ENCODE measurements at regions not wholly inside any gene's neighbourhood (a gene's known extent, or its start where the extent isn't known, plus 50 kb on each side); places are given as distances from the start of the nearest gene placed in this dataset.
A peak's percentile ranks its signal among the peaks of the same experiment; 100 is the strongest.

DNA sequence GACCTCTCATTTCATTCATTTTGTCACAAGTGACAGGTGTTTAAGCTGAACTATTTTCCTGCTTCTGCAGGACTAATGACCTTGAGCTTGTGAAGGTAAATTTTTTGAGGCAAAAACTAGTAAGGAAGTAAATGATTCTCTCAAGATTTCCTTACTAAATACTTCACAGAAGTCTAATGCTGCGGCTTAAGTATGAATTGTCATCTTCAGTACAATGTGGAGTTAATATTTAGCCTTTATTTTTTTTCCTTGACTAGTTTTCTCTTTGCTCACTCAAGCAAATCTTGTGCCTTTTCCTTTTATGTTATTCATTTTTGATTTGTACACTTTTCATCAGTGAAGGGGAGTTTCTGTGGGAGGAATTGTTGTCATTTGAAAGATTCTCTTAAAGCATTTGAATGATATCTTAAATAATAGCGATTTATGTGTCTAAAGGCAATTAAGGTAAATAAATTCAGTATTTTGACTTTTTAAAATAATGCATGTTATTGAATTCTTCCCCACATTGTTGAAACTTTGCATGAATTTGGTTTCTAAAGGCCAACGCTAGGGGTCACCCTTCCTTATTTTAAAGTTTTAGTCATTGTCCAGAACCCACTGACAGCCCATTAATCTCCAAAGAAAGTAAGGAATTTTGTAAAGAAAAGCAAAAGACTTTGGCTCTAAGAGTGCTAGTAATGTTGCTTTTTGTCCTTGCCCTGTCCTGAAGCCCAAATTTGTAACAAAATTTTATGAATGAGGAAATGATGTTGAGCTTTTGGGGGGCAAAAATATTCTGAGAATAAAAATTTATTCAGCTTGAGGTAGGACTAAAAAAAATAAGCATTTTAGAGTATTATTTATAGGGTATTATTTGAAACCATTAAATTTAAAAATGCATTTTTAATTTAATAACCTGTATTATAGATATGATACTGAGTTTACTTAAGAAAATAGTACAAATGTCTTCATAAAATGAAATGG lies 157.4 kb upstream of the LAMA2 start:
- no peaks in the 10 kb centered on the region for H3K27me3 ChIP-seq
- ATAC-seq, result peak in 3 of 4 donors; percentile 33 to 40 (median 34)

DNA sequence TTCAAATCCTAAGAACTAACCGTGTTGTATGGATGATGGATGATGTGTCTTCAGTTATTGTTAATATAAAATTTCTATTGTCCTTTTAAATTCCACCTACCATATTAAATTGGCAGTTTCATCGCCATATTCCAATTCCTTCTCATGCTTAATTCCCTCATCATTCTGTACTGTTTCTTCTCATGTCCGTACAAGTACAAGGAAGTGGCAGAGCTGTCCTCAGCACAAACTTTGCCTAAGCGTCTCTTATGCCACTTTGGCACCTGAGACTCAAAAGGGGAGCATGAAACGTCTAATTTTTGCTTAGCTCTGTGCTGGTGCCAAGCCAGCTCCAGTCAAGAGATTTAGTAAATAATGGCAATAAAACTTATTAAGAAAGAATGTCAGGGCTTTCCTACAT lies 158.2 kb upstream of the LAMA2 start:
- Histone ChIP-seq H3K27me3 (no peaks in the 10 kb centered on the region), H3K36me3 (no peaks in the 10 kb centered on the region), H3K9me3 (no peaks in the 10 kb centered on the region), H3K4me1 (no peaks in the 10 kb centered on the region), H3K4me3 (no peak overlapping the region), H3K27ac (no peak overlapping the region)
- TF ChIP-seq POLR2A (IDR thresholded peaks at IDR 0.05), result no peak
- TF ChIP-seq, protein P1, sequence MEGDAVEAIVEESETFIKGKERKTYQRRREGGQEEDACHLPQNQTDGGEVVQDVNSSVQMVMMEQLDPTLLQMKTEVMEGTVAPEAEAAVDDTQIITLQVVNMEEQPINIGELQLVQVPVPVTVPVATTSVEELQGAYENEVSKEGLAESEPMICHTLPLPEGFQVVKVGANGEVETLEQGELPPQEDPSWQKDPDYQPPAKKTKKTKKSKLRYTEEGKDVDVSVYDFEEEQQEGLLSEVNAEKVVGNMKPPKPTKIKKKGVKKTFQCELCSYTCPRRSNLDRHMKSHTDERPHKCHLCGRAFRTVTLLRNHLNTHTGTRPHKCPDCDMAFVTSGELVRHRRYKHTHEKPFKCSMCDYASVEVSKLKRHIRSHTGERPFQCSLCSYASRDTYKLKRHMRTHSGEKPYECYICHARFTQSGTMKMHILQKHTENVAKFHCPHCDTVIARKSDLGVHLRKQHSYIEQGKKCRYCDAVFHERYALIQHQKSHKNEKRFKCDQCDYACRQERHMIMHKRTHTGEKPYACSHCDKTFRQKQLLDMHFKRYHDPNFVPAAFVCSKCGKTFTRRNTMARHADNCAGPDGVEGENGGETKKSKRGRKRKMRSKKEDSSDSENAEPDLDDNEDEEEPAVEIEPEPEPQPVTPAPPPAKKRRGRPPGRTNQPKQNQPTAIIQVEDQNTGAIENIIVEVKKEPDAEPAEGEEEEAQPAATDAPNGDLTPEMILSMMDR (IDR thresholded peaks at IDR 0.05), result no peak
- intact Hi-C loops (cut with DNase I), result loop anchor here in 1 of 2 donors (10.0 kb wide), 1 partner anchor 990 kb away; no protein-coding TSS in a partner anchor
- ATAC-seq, result no peak
- no peak for DNase-seq
- 47% methylated on average over 5 of the region's 5 CpGs for WGBS (ENCODE audit: insufficient coverage, low coverage, low lambda C conversion rate, missing lambda C conversion rate)

More for the DNA sequence above, 157.4 kb upstream of the LAMA2 start:
- WGBS (ENCODE audit: insufficient coverage, low coverage, low lambda C conversion rate, missing lambda C conversion rate), result 22% methylated on average over 3 of the region's 3 CpGs
- Histone ChIP-seq H3K27ac (no peak overlapping the region), H3K4me1 (no peaks in the 10 kb centered on the region), H3K36me3 (no peaks in the 10 kb centered on the region), H3K4me3 (no peak overlapping the region), H3K9me3 (no peaks in the 10 kb centered on the region)
- TF ChIP-seq, protein P1 (IDR thresholded peaks at IDR 0.05), result peak; percentile 41 to 68 (median 67)
- no peak for TF ChIP-seq POLR2A (IDR thresholded peaks at IDR 0.05)
- DNase-seq, result no peak
- intact Hi-C loops (cut with DNase I), result loop anchor here in 1 of 2 donors (10.0 kb wide), 1 partner anchor 991 kb away; no protein-coding TSS in a partner anchor

DNA sequence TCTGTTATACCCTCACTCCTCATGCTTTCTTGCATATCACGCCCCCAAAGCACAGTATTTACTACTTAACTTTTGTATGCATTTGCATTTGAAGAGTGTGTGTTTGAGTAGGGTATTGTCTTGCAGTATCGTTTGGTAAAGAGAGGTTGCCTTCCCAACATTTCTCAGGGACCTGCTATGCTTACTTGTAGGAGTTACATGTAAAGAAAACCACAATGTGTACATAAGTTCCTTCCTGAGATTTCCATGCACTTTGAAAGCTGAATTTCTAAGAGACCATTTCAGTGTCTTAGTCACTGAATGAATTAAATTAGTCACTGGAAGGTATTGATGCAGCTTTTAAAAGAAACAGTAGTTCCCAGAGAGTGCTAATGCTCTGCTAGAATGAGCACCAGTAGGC lies 159.3 kb upstream of the LAMA2 start:
- no peak for TF ChIP-seq POLR2A (IDR thresholded peaks at IDR 0.05)
- TF ChIP-seq, protein P1 (IDR thresholded peaks at IDR 0.05), result no peak

DNA sequence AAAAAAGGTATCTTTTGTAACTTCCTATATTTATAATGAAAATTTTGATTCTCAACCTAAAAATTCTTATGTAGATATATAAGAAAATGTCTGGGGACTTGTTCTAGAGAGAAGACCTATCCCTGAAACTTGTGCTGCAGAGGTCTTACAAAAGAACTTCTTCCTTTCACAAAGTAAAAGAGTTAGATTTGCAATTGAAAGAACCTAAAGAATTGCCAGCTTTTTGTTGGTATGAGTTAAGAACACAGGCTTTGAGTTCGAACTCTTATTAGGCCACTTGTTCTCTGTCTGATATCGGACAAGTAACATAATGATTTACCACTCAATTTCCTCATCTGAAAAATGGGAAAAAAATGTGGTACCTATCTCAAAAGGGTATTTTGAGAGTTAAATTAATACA lies 162.0 kb upstream of the LAMA2 start:
- H3K27ac ChIP-seq, result no peak overlapping the region
- DNase-seq (no peak), ATAC-seq (no peak)
- no peaks in the 10 kb centered on the region for H3K4me1 ChIP-seq
- 36% methylated on average over 2 of the region's 2 CpGs for WGBS (ENCODE audit: insufficient coverage, low coverage, low lambda C conversion rate, missing lambda C conversion rate)
- no peaks in the 10 kb centered on the region for H3K36me3 ChIP-seq
- TF ChIP-seq, protein P1 (IDR thresholded peaks at IDR 0.05), result no peak
- TF ChIP-seq POLR2A (IDR thresholded peaks at IDR 0.05), result no peak
- H3K27me3 ChIP-seq, result no peaks in the 10 kb centered on the region
- intact Hi-C loops (cut with DNase I), result loop anchor here in 1 of 2 donors (10.0 kb wide), 1 partner anchor 986 kb away; no protein-coding TSS in a partner anchor
- H3K4me3 ChIP-seq, result no peak overlapping the region
- H3K9me3 ChIP-seq, result no peaks in the 10 kb centered on the region

More for the DNA sequence above, 159.3 kb upstream of the LAMA2 start:
- DNase-seq (no peak), ATAC-seq (no peak)
- no peaks in the 10 kb centered on the region for H3K4me1 ChIP-seq
- H3K36me3 ChIP-seq, result no peaks in the 10 kb centered on the region
- WGBS (ENCODE audit: insufficient coverage, low coverage, low lambda C conversion rate, missing lambda C conversion rate), result 10% methylated on average over 2 of the region's 2 CpGs
- no peak overlapping the region for H3K4me3 ChIP-seq
- intact Hi-C loops (cut with DNase I), result loop anchor here in 1 of 2 donors (10.0 kb wide), 1 partner anchor 989 kb away; no protein-coding TSS in a partner anchor
- H3K27ac ChIP-seq, result no peak overlapping the region
- H3K27me3 ChIP-seq, result no peaks in the 10 kb centered on the region
- H3K9me3 ChIP-seq, result no peaks in the 10 kb centered on the region

All from right lobe of liver (tissue), 6 donors.